SK-N-SH treated with all-trans-retinoic acid at 6 μM for 48 hours (cell line): ENCODE measurements at regions not wholly inside any gene's neighbourhood (a gene's known extent, or its start where the extent isn't known, plus 50 kb on each side); places are given as distances from the start of the nearest gene placed in this dataset.

ENCODE experiments used
- ATAC-seq: fragments of 200-7000 bp; cut with Tn5 transposase; 3 replicates; pipeline ENCODE4 v1.9.1; 2020; ENCODE audit warnings: mild to moderate bottlenecking, moderate library complexity
- BACH2 ChIP-seq: fragments of 250-450 bp; sonication (Bioruptor Pico); IDR thresholded peaks from 2 replicates; pipeline ENCODE4 v1.9.0; 2021; ENCODE audit warnings: mild to moderate bottlenecking, borderline replicate concordance
- CREB5 ChIP-seq: fragments of 250-450 bp; sonication (Bioruptor Pico); IDR thresholded peaks from 2 replicates; pipeline ENCODE4 v1.5.1; 2020; ENCODE audit warnings: low read depth, mild to moderate bottlenecking, moderate library complexity
- CSDC2 ChIP-seq: fragments of 250-450 bp; sonication (Bioruptor Pico); IDR thresholded peaks from 2 replicates; pipeline ENCODE4 v1.5.0; 2020; ENCODE audit warnings: mild to moderate bottlenecking, moderate library complexity
- CSRNP3 ChIP-seq: fragments of 250-450 bp; sonication (Bioruptor Pico); IDR thresholded peaks from 2 replicates; pipeline ENCODE4 v1.5.1; 2021; ENCODE audit warnings: mild to moderate bottlenecking, moderate library complexity
- ESRRG ChIP-seq: fragments of 250-450 bp; sonication (Bioruptor Pico); IDR thresholded peaks from 2 replicates; pipeline ENCODE4 v1.6.1; 2021; ENCODE audit warnings: mild to moderate bottlenecking
- GLIS3 ChIP-seq: fragments of 250-450 bp; sonication (Bioruptor Pico); IDR thresholded peaks from 2 replicates; pipeline ENCODE4 v1.5.0; 2020; ENCODE audit warnings: mild to moderate bottlenecking, moderate library complexity
- ISL1 ChIP-seq: fragments of 250-450 bp; sonication (Bioruptor Pico); IDR thresholded peaks from 2 replicates; pipeline ENCODE4 v2.1.2; 2022; ENCODE audit warnings: mild to moderate bottlenecking, moderate library complexity
- OSR1 ChIP-seq: fragments of 250-450 bp; sonication (Bioruptor Pico); IDR thresholded peaks from 2 replicates; pipeline ENCODE4 v1.8.0; 2022; ENCODE audit warnings: moderate library complexity, mild to moderate bottlenecking, inconsistent platforms
- PATZ1 ChIP-seq: fragments of 250-450 bp; sonication (Bioruptor Pico); IDR thresholded peaks from 2 replicates; pipeline ENCODE4 v1.8.0; 2020; ENCODE audit warnings: mild to moderate bottlenecking, moderate library complexity, borderline replicate concordance
- PPARA ChIP-seq: fragments of 250-450 bp; sonication (Bioruptor Pico); IDR thresholded peaks from 2 replicates; pipeline ENCODE4 v1.5.0; 2020; ENCODE audit warnings: mild to moderate bottlenecking, borderline replicate concordance
- RARB ChIP-seq: fragments of 250-450 bp; sonication (Bioruptor Pico); IDR thresholded peaks from 2 replicates; pipeline ENCODE4 v1.8.0; 2021; ENCODE audit warnings: mild to moderate bottlenecking, moderate library complexity
- SNAI2 ChIP-seq: fragments of 250-450 bp; sonication (Bioruptor Pico); IDR thresholded peaks from 2 replicates; pipeline ENCODE4 v1.5.0; 2020; ENCODE audit warnings: mild to moderate bottlenecking, moderate library complexity
- TCF4 ChIP-seq: fragments of 250-450 bp; sonication (Bioruptor Pico); IDR thresholded peaks from 2 replicates; pipeline ENCODE4 v1.8.0; 2021; ENCODE audit warnings: mild to moderate bottlenecking, moderate library complexity, borderline replicate concordance
- TOX ChIP-seq: fragments of 250-450 bp; sonication (Bioruptor Pico); IDR thresholded peaks from 2 replicates; pipeline ENCODE4 v1.8.0; 2021; ENCODE audit warnings: mild to moderate bottlenecking, moderate library complexity, borderline replicate concordance
- TSHZ2 ChIP-seq: fragments of 250-450 bp; sonication (Bioruptor Pico); IDR thresholded peaks from 2 replicates; pipeline ENCODE4 v1.5.0; 2020; ENCODE audit warnings: mild to moderate bottlenecking, moderate library complexity
- ZC3H10 ChIP-seq: fragments of 250-450 bp; sonication (Bioruptor Pico); IDR thresholded peaks from 2 replicates; pipeline ENCODE4 v1.5.1; 2021; ENCODE audit warnings: mild to moderate bottlenecking, moderate library complexity
- ZFP3 ChIP-seq: fragments of 250-450 bp; sonication (Bioruptor Pico); IDR thresholded peaks from 2 replicates; pipeline ENCODE4 v1.5.0; 2020; ENCODE audit warnings: mild to moderate bottlenecking, moderate library complexity
- ZFP30 ChIP-seq: fragments of 450-650 bp; formaldehyde crosslinking; IDR thresholded peaks from 2 replicates; pipeline ENCODE4 v1.5.0; 2022; ENCODE audit warnings: mild to moderate bottlenecking, moderate library complexity
- ZNF565 ChIP-seq: fragments of 450-650 bp; formaldehyde crosslinking; conservative IDR thresholded peaks from 2 replicates; pipeline ENCODE4 v1.5.0; 2020; ENCODE audit warnings: low read depth, mild to moderate bottlenecking, moderate library complexity
- ZNF70 ChIP-seq: fragments of 450-650 bp; formaldehyde crosslinking; IDR thresholded peaks from 2 replicates; pipeline ENCODE4 v1.5.0; 2020; ENCODE audit warnings: mild to moderate bottlenecking, moderate library complexity
- ZNF8 ChIP-seq: fragments of 450-650 bp; formaldehyde crosslinking; IDR thresholded peaks from 2 replicates; pipeline ENCODE4 v1.5.0; 2020; ENCODE audit warnings: mild to moderate bottlenecking, moderate library complexity
- TF ChIP-seq, protein P1 (sequence below): fragments of 250-450 bp; sonication (Bioruptor Pico); IDR thresholded peaks from 2 replicates; pipeline ENCODE4 v1.8.0; 2021; ENCODE audit warnings: low read depth, mild to moderate bottlenecking, moderate library complexity, borderline replicate concordance

DNA sequence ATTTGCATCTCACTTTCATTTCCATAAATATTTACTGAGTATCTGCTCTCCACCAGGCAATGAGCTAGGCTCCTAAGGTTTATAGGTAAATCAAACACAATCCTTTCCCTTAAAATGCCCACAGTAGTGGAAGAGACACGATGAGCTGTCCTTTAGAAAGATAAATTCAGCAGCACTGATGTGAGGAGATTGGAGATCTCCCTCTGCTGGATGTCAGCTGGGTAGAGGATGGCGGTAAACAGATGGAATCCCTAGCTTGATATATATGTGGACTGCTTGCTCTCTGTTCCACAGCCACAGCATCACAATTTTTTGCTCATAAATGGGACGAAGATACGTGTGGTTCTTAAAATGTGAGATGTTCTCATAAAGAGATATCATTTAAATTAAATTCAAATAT, 216.4 kb upstream of the RASGEF1B start:
- no peak for ATAC-seq
- no peak for TF ChIP-seq OSR1 (CRISPR knock-in tag)
- no peak for TF ChIP-seq ISL1 (CRISPR knock-in tag)
- TF ChIP-seq ZFP3 (CRISPR knock-in tag), result no peak
- no peak for TF ChIP-seq RARB (CRISPR knock-in tag)
- TF ChIP-seq CREB5 (CRISPR knock-in tag), result no peak
- no peak for TF ChIP-seq ZC3H10 (CRISPR knock-in tag)
- TF ChIP-seq, protein P1, sequence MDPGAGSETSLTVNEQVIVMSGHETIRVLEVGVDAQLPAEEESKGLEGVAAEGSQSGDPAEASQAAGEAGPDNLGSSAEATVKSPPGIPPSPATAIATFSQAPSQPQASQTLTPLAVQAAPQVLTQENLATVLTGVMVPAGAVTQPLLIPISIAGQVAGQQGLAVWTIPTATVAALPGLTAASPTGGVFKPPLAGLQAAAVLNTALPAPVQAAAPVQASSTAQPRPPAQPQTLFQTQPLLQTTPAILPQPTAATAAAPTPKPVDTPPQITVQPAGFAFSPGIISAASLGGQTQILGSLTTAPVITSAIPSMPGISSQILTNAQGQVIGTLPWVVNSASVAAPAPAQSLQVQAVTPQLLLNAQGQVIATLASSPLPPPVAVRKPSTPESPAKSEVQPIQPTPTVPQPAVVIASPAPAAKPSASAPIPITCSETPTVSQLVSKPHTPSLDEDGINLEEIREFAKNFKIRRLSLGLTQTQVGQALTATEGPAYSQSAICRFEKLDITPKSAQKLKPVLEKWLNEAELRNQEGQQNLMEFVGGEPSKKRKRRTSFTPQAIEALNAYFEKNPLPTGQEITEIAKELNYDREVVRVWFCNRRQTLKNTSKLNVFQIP (CRISPR knock-in tag), result no peak
- no peak for TF ChIP-seq CSDC2
- no peak for TF ChIP-seq ESRRG (CRISPR knock-in tag)
- no peak for TF ChIP-seq ZNF8 (CRISPR knock-in tag)
- TF ChIP-seq, all 23 proteins: peak for 0

- TF ChIP-seq CSRNP3 (CRISPR knock-in tag), result no peak
- no peak for TF ChIP-seq ZC3H10 (CRISPR knock-in tag)
- TF ChIP-seq OSR1 (CRISPR knock-in tag), result no peak
- TF ChIP-seq CSDC2, result no peak
- TF ChIP-seq GLIS3, result no peak
- TF ChIP-seq TSHZ2 (CRISPR knock-in tag), result no peak
- TF ChIP-seq, protein P1 (CRISPR knock-in tag), result no peak
- TF ChIP-seq PATZ1 (CRISPR knock-in tag), result no peak
- no peak for TF ChIP-seq ZNF70 (CRISPR knock-in tag)
- TF ChIP-seq BACH2 (CRISPR knock-in tag), result no peak
- no peak for TF ChIP-seq RARB (CRISPR knock-in tag)
- no peak for TF ChIP-seq SNAI2
- TF ChIP-seq TCF4 (CRISPR knock-in tag), result no peak
- TF ChIP-seq ZFP30, result no peak
- no peak for TF ChIP-seq ESRRG (CRISPR knock-in tag)
- no peak for TF ChIP-seq CREB5 (CRISPR knock-in tag)
- no peak for TF ChIP-seq PPARA (CRISPR knock-in tag)
- TF ChIP-seq TOX, result no peak
- no peak for TF ChIP-seq ZNF565 (CRISPR knock-in tag)
- TF ChIP-seq ZNF8 (CRISPR knock-in tag), result no peak
- TF ChIP-seq, all 23 proteins: peak for 0
- ATAC-seq, result no peak
Observed at GRCh38 chr4:81687471-81687870, 215.8 kb upstream of the RASGEF1B start.
